Neural progenitor cell (in vitro differentiated cells): ENCODE measurements at regions not wholly inside any gene's neighbourhood (a gene's known extent, or its start where the extent isn't known, plus 50 kb on each side); places are given as distances from the start of the nearest gene placed in this dataset.
"Not testable (repeated sequence)": the region's sequence is repeated elsewhere in the genome, so short reads cannot be mapped to it uniquely, and the experiment has no call there.

Experiments used
- DNase-seq: peaks from one replicate; pipeline ENCODE4 v3.0.0-alpha.2; 2016; ENCODE audit warnings: low spot score
- H2AFZ ChIP-seq: fragments of 200-600 bp; sonication (generic); replicated peaks from 2 replicates; pipeline ENCODE4 v1.6.1; 2016; ENCODE audit warnings: antibody characterized with exemption
- H3F3A ChIP-seq: fragments of 200-600 bp; sonication (generic); 2 replicates; pipeline ENCODE4 v1.6.1; 2016; ENCODE audit warnings: antibody characterized with exemption, low read depth
- H3K27ac ChIP-seq: fragments of 200-600 bp; sonication (generic); 2 replicates; pipeline ENCODE4 v1.5.1; 2016; ENCODE audit warnings: mild to moderate bottlenecking
- H3K27me3 ChIP-seq: fragments of 200-600 bp; sonication (generic); 2 replicates; pipeline ENCODE4 v1.6.1; 2016; ENCODE audit warnings: mild to moderate bottlenecking, moderate library complexity
- H3K36me3 ChIP-seq: fragments of 200-600 bp; sonication (generic); 2 replicates; pipeline ENCODE4 v1.5.1; 2016
- H3K4me1 ChIP-seq: fragments of 200-600 bp; sonication (generic); 2 replicates; pipeline ENCODE4 v1.6.1; 2016; ENCODE audit warnings: mixed run types
- H3K4me2 ChIP-seq: fragments of 200-600 bp; sonication (generic); 2 replicates; pipeline ENCODE4 v1.6.1; 2016
- H3K4me3 ChIP-seq: fragments of 200-600 bp; sonication (generic); 2 replicates; pipeline ENCODE4 v1.5.1; 2016
- H3K79me2 ChIP-seq: fragments of 200-600 bp; sonication (generic); 2 replicates; pipeline ENCODE4 v1.6.1; 2016; ENCODE audit warnings: low read depth
- H3K9ac ChIP-seq: fragments of 200-600 bp; sonication (generic); 2 replicates; pipeline ENCODE4 v1.6.1; 2016
- H3K9me3 ChIP-seq: fragments of 200-600 bp; sonication (generic); 2 replicates; pipeline ENCODE4 v1.5.1; 2016; ENCODE audit warnings: low read depth
- H4K20me1 ChIP-seq: fragments of 200-600 bp; sonication (generic); 2 replicates; pipeline ENCODE4 v1.6.1; 2016; ENCODE audit warnings: low read depth
- H3K27ac Mint-ChIP-seq: 3 replicates; pipeline ENCODE4 v1.8.0; 2021; ENCODE audit warnings: mixed read lengths
- H3K27me3 Mint-ChIP-seq: 2 replicates; pipeline ENCODE4 v1.8.0; 2022; ENCODE audit warnings: low read depth, mild to moderate bottlenecking, inconsistent platforms, moderate library complexity, mixed read lengths; ENCODE audit not compliant: insufficient read depth
- H3K36me3 Mint-ChIP-seq: 3 replicates; pipeline ENCODE4 v1.8.0; 2021; ENCODE audit warnings: mixed read lengths
- H3K4me1 Mint-ChIP-seq: 3 replicates; pipeline ENCODE4 v1.8.0; 2021; ENCODE audit warnings: mixed read lengths
- H3K4me3 Mint-ChIP-seq: 3 replicates; pipeline ENCODE4 v1.8.0; 2021; ENCODE audit warnings: mild to moderate bottlenecking, moderate library complexity, mixed read lengths
- H3K9me3 Mint-ChIP-seq: 3 replicates; pipeline ENCODE4 v1.8.0; 2020; ENCODE audit warnings: mixed read lengths
- CTCF ChIP-seq: fragments of 200-600 bp; sonication (generic); IDR thresholded peaks from 2 replicates; pipeline ENCODE4 v1.5.1; 2017; ENCODE audit warnings: antibody characterized with exemption, mild to moderate bottlenecking
- EZH2 ChIP-seq: fragments of 200-600 bp; sonication (generic); IDR thresholded peaks from 2 replicates; pipeline ENCODE4 v1.6.1; 2017; ENCODE audit warnings: antibody characterized with exemption, mild to moderate bottlenecking, moderate library complexity
- EZH2phosphoT487 ChIP-seq: fragments of 200-600 bp; sonication (generic); IDR thresholded peaks from 2 replicates; pipeline ENCODE4 v1.6.1; 2017; ENCODE audit warnings: antibody characterized with exemption

GRCh38 chr16:79947771-79948170 lies 347.2 kb upstream of the MAF start:
- H3K9me3 Mint-ChIP-seq: no peaks in the 10 kb centered on the region
- DNase-seq: no peak
- no peak overlapping the region for H2AFZ ChIP-seq
- no peaks in the 10 kb centered on the region for H3K27me3 ChIP-seq
- TF ChIP-seq EZH2phosphoT487 (no peak), CTCF (no peak), EZH2 (no peak)
- no peak overlapping the region for H3K27ac Mint-ChIP-seq
- H3K9me3 ChIP-seq: no peaks in the 10 kb centered on the region
- no peak overlapping the region for H3K9ac ChIP-seq
- no peaks in the 10 kb centered on the region for H3K36me3 Mint-ChIP-seq
- no peaks in the 10 kb centered on the region for H4K20me1 ChIP-seq
- no peaks in the 10 kb centered on the region for H3K4me1 ChIP-seq
- no peak overlapping the region for H3K4me3 Mint-ChIP-seq
- no peaks in the 10 kb centered on the region for H3K36me3 ChIP-seq
- no peak overlapping the region for H3K27ac ChIP-seq
- H3F3A ChIP-seq: no peaks in the 10 kb centered on the region
- peaks cover 4% of the 10 kb centered on the region for H3K27me3 Mint-ChIP-seq
- H3K79me2 ChIP-seq: no peaks in the 10 kb centered on the region
- H3K4me2 ChIP-seq: no peak overlapping the region
- H3K4me1 Mint-ChIP-seq: no peaks in the 10 kb centered on the region
- no peak overlapping the region for H3K4me3 ChIP-seq

- no peak overlapping the region for H3K4me3 Mint-ChIP-seq
- Histone ChIP-seq H3F3A (no peaks in the 10 kb centered on the region), H3K9me3 (no peaks in the 10 kb centered on the region), H3K9ac (no peak overlapping the region), H3K4me3 (no peak overlapping the region), H3K4me1 (no peaks in the 10 kb centered on the region), H3K4me2 (no peak overlapping the region), H3K79me2 (no peaks in the 10 kb centered on the region), H3K27ac (no peak overlapping the region), H4K20me1 (no peaks in the 10 kb centered on the region), H3K27me3 (no peaks in the 10 kb centered on the region), H3K36me3 (no peaks in the 10 kb centered on the region), H2AFZ (no peak overlapping the region)
- TF ChIP-seq EZH2 (no peak), EZH2phosphoT487 (no peak), CTCF (no peak)
- peaks cover 4% of the 10 kb centered on the region for H3K27me3 Mint-ChIP-seq
- no peaks in the 10 kb centered on the region for H3K9me3 Mint-ChIP-seq
- no peaks in the 10 kb centered on the region for H3K4me1 Mint-ChIP-seq
- no peak overlapping the region for H3K27ac Mint-ChIP-seq
- no peak for DNase-seq
- H3K36me3 Mint-ChIP-seq: peaks cover 2% of the 10 kb centered on the region
Measured at GRCh38 chr16:79946252-79946651, 345.7 kb upstream of the MAF start.

- Histone ChIP-seq H3K4me3 (no peak overlapping the region), H3K27me3 (no peaks in the 10 kb centered on the region), H3K4me2 (no peak overlapping the region), H3K9ac (no peak overlapping the region), H3K27ac (no peak overlapping the region), H3K9me3 (no peaks in the 10 kb centered on the region), H2AFZ (no peak overlapping the region), H4K20me1 (no peaks in the 10 kb centered on the region), H3K79me2 (no peaks in the 10 kb centered on the region), H3K36me3 (no peaks in the 10 kb centered on the region), H3F3A (no peaks in the 10 kb centered on the region), H3K4me1 (no peaks in the 10 kb centered on the region)
- Mint-ChIP-seq H3K27me3 (peaks cover 4% of the 10 kb centered on the region), H3K9me3 (no peaks in the 10 kb centered on the region), H3K4me1 (no peaks in the 10 kb centered on the region), H3K27ac (no peak overlapping the region), H3K36me3 (peaks cover 2% of the 10 kb centered on the region), H3K4me3 (no peak overlapping the region)
- no peak for DNase-seq
- TF ChIP-seq EZH2phosphoT487 (no peak), EZH2 (no peak), CTCF (no peak)
Measured at GRCh38 chr16:79943736-79944135, 343.2 kb upstream of the MAF start.

GRCh38 chr16:79938575-79938974 lies 338.0 kb upstream of the MAF start:
- Mint-ChIP-seq H3K4me1 (peaks cover 7% of the 10 kb centered on the region), H3K9me3 (no peaks in the 10 kb centered on the region), H3K27me3 (no peaks in the 10 kb centered on the region), H3K4me3 (no peak overlapping the region), H3K27ac (no peak overlapping the region), H3K36me3 (peaks cover 2% of the 10 kb centered on the region)
- H4K20me1 ChIP-seq: no peaks in the 10 kb centered on the region
- H3K27me3 ChIP-seq: no peaks in the 10 kb centered on the region
- H3K27ac ChIP-seq: no peak overlapping the region
- TF ChIP-seq EZH2phosphoT487 (no peak), EZH2 (no peak), CTCF (no peak)
- no peaks in the 10 kb centered on the region for H3K79me2 ChIP-seq
- H3K9me3 ChIP-seq: no peaks in the 10 kb centered on the region
- H3K4me3 ChIP-seq: no peak overlapping the region
- no peak overlapping the region for H3K9ac ChIP-seq
- no peak overlapping the region for H3K4me2 ChIP-seq
- peaks cover 13% of the 10 kb centered on the region for H3K4me1 ChIP-seq
- no peaks in the 10 kb centered on the region for H3F3A ChIP-seq
- H3K36me3 ChIP-seq: no peaks in the 10 kb centered on the region
- no peak for DNase-seq
- H2AFZ ChIP-seq: no peak overlapping the region

GRCh38 chr16:79937671-79938070 lies 337.1 kb upstream of the MAF start:
- not testable (repeated sequence) for H3K27me3 Mint-ChIP-seq, H3F3A ChIP-seq, H3K36me3 ChIP-seq, H3K9me3 ChIP-seq, H3K9me3 Mint-ChIP-seq, H2AFZ ChIP-seq, H3K27me3 ChIP-seq, H3K4me3 Mint-ChIP-seq, H3K27ac ChIP-seq, H3K4me2 ChIP-seq, H3K4me3 ChIP-seq, H3K36me3 Mint-ChIP-seq, H3K79me2 ChIP-seq, DNase-seq, H3K27ac Mint-ChIP-seq, H3K9ac ChIP-seq, H4K20me1 ChIP-seq
- peaks cover 12% of the 10 kb centered on the region for H3K4me1 Mint-ChIP-seq
- H3K4me1 ChIP-seq: peaks cover 20% of the 10 kb centered on the region
